Neural cell (in vitro differentiated cells): ENCODE measurements at regions not wholly inside any gene's neighbourhood (a gene's known extent, or its start where the extent isn't known, plus 50 kb on each side); places are given as distances from the start of the nearest gene placed in this dataset.

ENCODE experiments used
- H2AFZ ChIP-seq: fragments of 200-600, 300-800 bp; sonication (generic), shearing (Covaris generic); 2 replicates; pipeline ENCODE4 v1.6.0; 2014; ENCODE audit warnings: low read depth, mild to moderate bottlenecking, antibody characterized with exemption, low read length, moderate library complexity
- H3F3A ChIP-seq: fragments of 200-600 bp; shearing (Covaris generic); 2 replicates; pipeline ENCODE4 v1.6.1; 2016; ENCODE audit warnings: mild to moderate bottlenecking, moderate library complexity, mixed read lengths, antibody characterized with exemption, low read length; ENCODE audit not compliant: insufficient read depth, poor library complexity, severe bottlenecking
- H3K27ac ChIP-seq: fragments of 200-600, 300-800 bp; sonication (generic), shearing (Covaris generic); 2 replicates; pipeline ENCODE4 v1.5.1; 2014; ENCODE audit warnings: mild to moderate bottlenecking, low read length, moderate library complexity
- H3K27me3 ChIP-seq: fragments of 300-800, 200-600 bp; sonication (generic), shearing (Covaris generic); 2 replicates; pipeline ENCODE4 v1.6.0; 2014; ENCODE audit warnings: mild to moderate bottlenecking, low read depth, low read length, moderate library complexity; ENCODE audit not compliant: insufficient read depth
- H3K36me3 ChIP-seq: fragments of 300-800, 200-600 bp; sonication (generic), shearing (Covaris generic); 2 replicates; pipeline ENCODE4 v1.5.1; 2014; ENCODE audit warnings: mild to moderate bottlenecking, antibody characterized with exemption, low read length, moderate library complexity; ENCODE audit not compliant: insufficient read depth
- H3K4me2 ChIP-seq: fragments of 300-800, 200-600 bp; sonication (generic), shearing (Covaris generic); 2 replicates; pipeline ENCODE4 v1.6.0; 2014; ENCODE audit warnings: mild to moderate bottlenecking, low read length
- H3K4me3 ChIP-seq: fragments of 300-800, 200-600 bp; sonication (generic), shearing (Covaris generic); 2 replicates; pipeline ENCODE4 v1.5.1; 2014; ENCODE audit warnings: mild to moderate bottlenecking, low read length, moderate library complexity
- H3K79me2 ChIP-seq: fragments of 200-600 bp; shearing (Covaris generic); replicated peaks from 2 replicates; pipeline ENCODE4 v1.6.0; 2014; ENCODE audit warnings: mild to moderate bottlenecking, low read length, moderate library complexity; ENCODE audit not compliant: insufficient read depth
- H3K9ac ChIP-seq: fragments of 300-800, 200-600 bp; sonication (generic), shearing (Covaris generic); 2 replicates; pipeline ENCODE4 v1.6.1; 2016; ENCODE audit warnings: mild to moderate bottlenecking, low read length, mixed read lengths
- H3K9me2 ChIP-seq: fragments of 200-600 bp; shearing (Covaris generic); 2 replicates; pipeline ENCODE4 v1.6.1; 2016; ENCODE audit warnings: mild to moderate bottlenecking, low read length, mixed read lengths; ENCODE audit not compliant: insufficient read depth
- H3K9me3 ChIP-seq: fragments of 200-600, 300-800 bp; sonication (generic), shearing (Covaris generic); 2 replicates; pipeline ENCODE4 v1.6.1; 2016; ENCODE audit warnings: mild to moderate bottlenecking, mixed run types, low read length, moderate library complexity, mixed read lengths
- H4K20me1 ChIP-seq: fragments of 200-600 bp; shearing (Covaris generic); 2 replicates; pipeline ENCODE4 v1.6.1; 2016; ENCODE audit warnings: mild to moderate bottlenecking, mixed run types; ENCODE audit not compliant: insufficient read depth
- EP300 ChIP-seq: fragments of 450-650 bp; conservative IDR thresholded peaks from 2 replicates; pipeline ENCODE4 v1.6.1; 2014; ENCODE audit warnings: antibody characterized with exemption, mild to moderate bottlenecking, moderate library complexity; ENCODE audit not compliant: poor library complexity, severe bottlenecking
- EZH2 ChIP-seq: fragments of 200-600, 300-800 bp; shearing (Covaris generic), sonication (generic); IDR thresholded peaks from 2 replicates; pipeline ENCODE4 v1.6.1; 2014; ENCODE audit warnings: antibody characterized with exemption, low read length, borderline replicate concordance, mild to moderate bottlenecking; ENCODE audit not compliant: insufficient read depth, poor library complexity, severe bottlenecking
- MXI1 ChIP-seq: fragments of 450-650 bp; conservative IDR thresholded peaks from 2 replicates; pipeline ENCODE4 v1.6.1; 2014; ENCODE audit warnings: antibody characterized with exemption, mild to moderate bottlenecking; ENCODE audit not compliant: poor library complexity, severe bottlenecking
- POLR2AphosphoS5 ChIP-seq: IDR thresholded peaks from 2 replicates; pipeline ENCODE4 v1.6.1; 2012
- RAD21 ChIP-seq: fragments of 450-650 bp; conservative IDR thresholded peaks from 2 replicates; pipeline ENCODE4 v1.6.1; 2014; ENCODE audit warnings: antibody characterized with exemption, mild to moderate bottlenecking, moderate library complexity
- SMC3 ChIP-seq: fragments of 450-650 bp; conservative IDR thresholded peaks from 2 replicates; pipeline ENCODE4 v1.6.1; 2014; ENCODE audit warnings: antibody characterized with exemption, mild to moderate bottlenecking, moderate library complexity; ENCODE audit not compliant: poor library complexity
- TAF1 ChIP-seq: IDR thresholded peaks from 2 replicates; pipeline ENCODE4 v1.6.1; 2012; ENCODE audit warnings: low read depth
- TF ChIP-seq, protein P1 (sequence below): IDR thresholded peaks from 2 replicates; pipeline ENCODE4 v1.6.1; 2012; ENCODE audit warnings: borderline replicate concordance
- TF ChIP-seq, protein P2 (sequence below): fragments of 450-650 bp; IDR thresholded peaks from 2 replicates; pipeline ENCODE4 v1.5.1; 2014; ENCODE audit warnings: antibody characterized with exemption, mild to moderate bottlenecking, moderate library complexity; ENCODE audit not compliant: poor library complexity, severe bottlenecking

DNA sequence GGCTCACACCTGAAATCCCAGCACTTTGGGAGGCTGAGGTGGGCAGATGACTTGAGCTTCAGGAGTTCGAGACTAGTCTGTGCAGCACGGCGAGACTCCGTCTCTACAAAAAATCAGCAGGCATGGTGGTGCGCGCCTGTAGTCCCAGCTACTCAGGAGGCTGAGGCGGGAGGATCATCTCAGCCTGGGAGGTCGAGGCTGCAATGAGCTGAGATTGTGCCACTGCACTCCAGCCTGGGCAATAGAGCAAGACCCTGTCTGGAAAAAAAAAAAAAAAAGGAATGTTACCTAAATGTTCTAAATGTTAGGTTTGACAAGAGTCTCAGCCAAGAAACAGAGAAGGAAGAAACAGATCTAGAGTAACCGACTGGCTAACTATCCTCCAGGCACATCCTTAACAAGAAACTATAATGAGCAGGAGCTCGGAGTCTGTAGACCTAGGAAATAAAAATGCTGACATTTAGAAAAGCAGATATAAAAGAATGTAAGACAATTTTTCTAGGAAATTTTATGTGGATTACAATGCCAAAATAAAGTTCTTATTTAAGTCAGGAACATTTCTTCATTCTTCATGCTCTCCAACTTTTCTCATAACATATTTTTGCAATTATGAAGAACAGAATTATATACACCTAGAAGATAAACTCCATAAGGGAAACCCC is 166.6 kb upstream of the TBCA start:
- TF ChIP-seq TAF1 (no peak), POLR2AphosphoS5 (no peak), EZH2 (no peak), SMC3 (no peak), EP300 (no peak), RAD21 (no peak), MXI1 (no peak)
- TF ChIP-seq, protein P1, sequence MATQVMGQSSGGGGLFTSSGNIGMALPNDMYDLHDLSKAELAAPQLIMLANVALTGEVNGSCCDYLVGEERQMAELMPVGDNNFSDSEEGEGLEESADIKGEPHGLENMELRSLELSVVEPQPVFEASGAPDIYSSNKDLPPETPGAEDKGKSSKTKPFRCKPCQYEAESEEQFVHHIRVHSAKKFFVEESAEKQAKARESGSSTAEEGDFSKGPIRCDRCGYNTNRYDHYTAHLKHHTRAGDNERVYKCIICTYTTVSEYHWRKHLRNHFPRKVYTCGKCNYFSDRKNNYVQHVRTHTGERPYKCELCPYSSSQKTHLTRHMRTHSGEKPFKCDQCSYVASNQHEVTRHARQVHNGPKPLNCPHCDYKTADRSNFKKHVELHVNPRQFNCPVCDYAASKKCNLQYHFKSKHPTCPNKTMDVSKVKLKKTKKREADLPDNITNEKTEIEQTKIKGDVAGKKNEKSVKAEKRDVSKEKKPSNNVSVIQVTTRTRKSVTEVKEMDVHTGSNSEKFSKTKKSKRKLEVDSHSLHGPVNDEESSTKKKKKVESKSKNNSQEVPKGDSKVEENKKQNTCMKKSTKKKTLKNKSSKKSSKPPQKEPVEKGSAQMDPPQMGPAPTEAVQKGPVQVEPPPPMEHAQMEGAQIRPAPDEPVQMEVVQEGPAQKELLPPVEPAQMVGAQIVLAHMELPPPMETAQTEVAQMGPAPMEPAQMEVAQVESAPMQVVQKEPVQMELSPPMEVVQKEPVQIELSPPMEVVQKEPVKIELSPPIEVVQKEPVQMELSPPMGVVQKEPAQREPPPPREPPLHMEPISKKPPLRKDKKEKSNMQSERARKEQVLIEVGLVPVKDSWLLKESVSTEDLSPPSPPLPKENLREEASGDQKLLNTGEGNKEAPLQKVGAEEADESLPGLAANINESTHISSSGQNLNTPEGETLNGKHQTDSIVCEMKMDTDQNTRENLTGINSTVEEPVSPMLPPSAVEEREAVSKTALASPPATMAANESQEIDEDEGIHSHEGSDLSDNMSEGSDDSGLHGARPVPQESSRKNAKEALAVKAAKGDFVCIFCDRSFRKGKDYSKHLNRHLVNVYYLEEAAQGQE: no peak
- TF ChIP-seq, protein P2, sequence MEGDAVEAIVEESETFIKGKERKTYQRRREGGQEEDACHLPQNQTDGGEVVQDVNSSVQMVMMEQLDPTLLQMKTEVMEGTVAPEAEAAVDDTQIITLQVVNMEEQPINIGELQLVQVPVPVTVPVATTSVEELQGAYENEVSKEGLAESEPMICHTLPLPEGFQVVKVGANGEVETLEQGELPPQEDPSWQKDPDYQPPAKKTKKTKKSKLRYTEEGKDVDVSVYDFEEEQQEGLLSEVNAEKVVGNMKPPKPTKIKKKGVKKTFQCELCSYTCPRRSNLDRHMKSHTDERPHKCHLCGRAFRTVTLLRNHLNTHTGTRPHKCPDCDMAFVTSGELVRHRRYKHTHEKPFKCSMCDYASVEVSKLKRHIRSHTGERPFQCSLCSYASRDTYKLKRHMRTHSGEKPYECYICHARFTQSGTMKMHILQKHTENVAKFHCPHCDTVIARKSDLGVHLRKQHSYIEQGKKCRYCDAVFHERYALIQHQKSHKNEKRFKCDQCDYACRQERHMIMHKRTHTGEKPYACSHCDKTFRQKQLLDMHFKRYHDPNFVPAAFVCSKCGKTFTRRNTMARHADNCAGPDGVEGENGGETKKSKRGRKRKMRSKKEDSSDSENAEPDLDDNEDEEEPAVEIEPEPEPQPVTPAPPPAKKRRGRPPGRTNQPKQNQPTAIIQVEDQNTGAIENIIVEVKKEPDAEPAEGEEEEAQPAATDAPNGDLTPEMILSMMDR: no peak
- no peak overlapping the region for H3K4me3 ChIP-seq
- H3K36me3 ChIP-seq: no peaks in the 10 kb centered on the region

DNA sequence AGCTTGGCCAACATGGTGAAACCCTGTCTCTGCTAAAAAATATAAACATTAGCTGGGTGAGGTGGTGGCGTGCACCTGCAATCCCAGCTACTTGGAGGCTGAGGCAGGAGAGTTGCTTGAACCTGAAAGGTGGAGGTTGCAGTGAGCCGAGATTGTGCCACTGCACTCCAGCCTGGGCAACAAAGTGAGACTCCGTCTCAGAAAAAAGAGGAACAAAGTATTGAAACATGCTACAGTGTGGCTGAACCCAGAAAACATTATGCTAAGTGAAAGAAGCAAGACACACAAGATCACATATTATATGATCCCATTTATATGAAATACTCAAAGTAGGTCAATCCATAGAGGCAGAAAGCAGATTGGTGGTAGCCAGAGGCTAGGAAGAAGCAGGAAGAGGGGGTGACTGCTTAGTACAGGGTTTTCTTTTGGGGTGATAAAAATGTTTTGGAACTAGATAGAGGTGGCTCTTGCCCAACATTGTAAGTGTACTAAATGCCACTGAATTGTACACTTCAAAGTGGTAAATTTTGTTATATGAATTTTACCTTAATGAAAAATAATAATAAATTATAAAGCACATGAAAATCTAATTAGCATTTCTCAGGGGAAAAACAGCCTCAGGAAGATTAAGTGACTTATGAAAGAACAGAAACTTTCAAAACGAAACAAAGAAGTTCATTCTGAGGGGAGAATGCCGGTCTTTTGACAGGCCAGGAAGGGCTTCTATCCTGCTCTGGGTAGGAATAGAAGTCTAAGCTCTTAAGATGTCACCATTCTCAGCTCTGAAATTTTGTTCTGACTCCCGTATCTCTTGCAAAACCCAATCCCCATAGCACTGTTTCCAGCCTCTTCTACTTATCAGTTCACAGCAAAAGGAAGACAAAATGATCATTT is 161.1 kb upstream of the TBCA start:
- H2AFZ ChIP-seq: no peak overlapping the region
- H3F3A ChIP-seq: no peaks in the 10 kb centered on the region
- no peak overlapping the region for H3K4me2 ChIP-seq
- H3K4me3 ChIP-seq: no peak overlapping the region
- H3K79me2 ChIP-seq: no peaks in the 10 kb centered on the region
- no peak overlapping the region for H3K27ac ChIP-seq
- H3K36me3 ChIP-seq: no peaks in the 10 kb centered on the region
- H3K9me2 ChIP-seq: no peaks in the 10 kb centered on the region
- TF ChIP-seq EZH2: no peak
- TF ChIP-seq, protein P1: no peak
- no peak for TF ChIP-seq EP300
- no peak for TF ChIP-seq POLR2AphosphoS5
- TF ChIP-seq, protein P2: no peak
- no peak for TF ChIP-seq RAD21
- no peak for TF ChIP-seq MXI1
- no peak for TF ChIP-seq TAF1
- no peak for TF ChIP-seq SMC3
- H3K9me3 ChIP-seq: peaks cover 5% of the 10 kb centered on the region
- H3K27me3 ChIP-seq: peaks cover 7% of the 10 kb centered on the region
- no peak overlapping the region for H3K9ac ChIP-seq
- H4K20me1 ChIP-seq: no peaks in the 10 kb centered on the region

More for the DNA sequence above, 166.6 kb upstream of the TBCA start:
- Histone ChIP-seq H3K4me2 (no peak overlapping the region), H2AFZ (no peak overlapping the region), H3K79me2 (no peaks in the 10 kb centered on the region), H3K9ac (no peak overlapping the region), H3K9me3 (peaks cover 5% of the 10 kb centered on the region), H3K9me2 (no peaks in the 10 kb centered on the region), H4K20me1 (no peaks in the 10 kb centered on the region), H3K27me3 (peaks cover 27% of the 10 kb centered on the region), H3F3A (no peaks in the 10 kb centered on the region), H3K27ac (no peak overlapping the region)
